IPS DF 6.9 (cell line): ENCODE measurements at regions not wholly inside any gene's neighbourhood (a gene's known extent, or its start where the extent isn't known, plus 50 kb on each side); places are given as distances from the start of the nearest gene placed in this dataset.

Source experiments
- DNase-seq: peaks from one replicate; pipeline ENCODE4 v3.0.0-alpha.2; 2013; ENCODE audit warnings: low read depth, low spot score
- H3K27ac ChIP-seq: one replicate; pipeline ENCODE4 v1.5.1; 2013; ENCODE audit warnings: low read length, control low read depth
- H3K27me3 ChIP-seq: 2 replicates; pipeline ENCODE4 v1.6.1; 2013; ENCODE audit warnings: mild to moderate bottlenecking, low read length; ENCODE audit not compliant: control insufficient read depth, insufficient read depth
- H3K36me3 ChIP-seq: 2 replicates; pipeline ENCODE4 v1.6.1; 2013; ENCODE audit warnings: low read length; ENCODE audit not compliant: control insufficient read depth, insufficient read depth
- H3K4me1 ChIP-seq: 2 replicates; pipeline ENCODE4 v1.6.1; 2013; ENCODE audit warnings: low read length; ENCODE audit not compliant: control insufficient read depth, insufficient read depth
- H3K4me3 ChIP-seq: 2 replicates; pipeline ENCODE4 v1.5.1; 2013; ENCODE audit warnings: mild to moderate bottlenecking, low read length
- H3K9me3 ChIP-seq: 2 replicates; pipeline ENCODE4 v1.6.1; 2013; ENCODE audit warnings: low read length, inconsistent platforms; ENCODE audit not compliant: control insufficient read depth, insufficient read depth
- WGBS: extraction: QIAGEN DNeasy Blood & Tissue Kit; methylation state at CpG from one replicate; pipeline ENCODE4 v1.1.7; 2013; ENCODE audit warnings: mixed read lengths, missing lambda C conversion rate; ENCODE audit not compliant: insufficient read length, insufficient coverage; 5-methylcytosine and 5-hydroxymethylcytosine counted together

- no CpG with 5 or more reads among the region's 9 CpGs for WGBS
- no peak overlapping the region for H3K27ac ChIP-seq
- H3K4me1 ChIP-seq: no peaks in the 10 kb centered on the region; the same call in 1 of the 2 replicates
- H3K9me3 ChIP-seq: no peaks in the 10 kb centered on the region
- no peak for DNase-seq
- no peaks in the 10 kb centered on the region for H3K36me3 ChIP-seq
- H3K27me3 ChIP-seq: no peaks in the 10 kb centered on the region
- no peak overlapping the region for H3K4me3 ChIP-seq
These were observed 57.0 kb upstream of the SIM2 start for GRCh38 chr21:36641886-36642285.

- H3K4me1 ChIP-seq: peaks cover 2% of the 10 kb centered on the region; the same call in 1 of the 2 replicates
- H3K4me3 ChIP-seq: no peak overlapping the region
- H3K27me3 ChIP-seq: no peaks in the 10 kb centered on the region
- no peaks in the 10 kb centered on the region for H3K9me3 ChIP-seq
- no peaks in the 10 kb centered on the region for H3K36me3 ChIP-seq
- no peak overlapping the region for H3K27ac ChIP-seq
- no peak for DNase-seq
- WGBS: no CpG with 5 or more reads among the region's 4 CpGs
These were observed 56.1 kb upstream of the SIM2 start for GRCh38 chr21:36642777-36643176.

GRCh38 chr21:36643374-36644250 is 55.3 kb upstream of the SIM2 start:
- no peaks in the 10 kb centered on the region for H3K27me3 ChIP-seq
- no peaks in the 10 kb centered on the region for H3K36me3 ChIP-seq
- DNase-seq: no peak
- no peak overlapping the region for H3K4me3 ChIP-seq
- H3K9me3 ChIP-seq: no peaks in the 10 kb centered on the region
- no peak overlapping the region for H3K27ac ChIP-seq
- no CpG with 5 or more reads among the region's 12 CpGs for WGBS
- H3K4me1 ChIP-seq: peaks cover 3% of the 10 kb centered on the region; the same call in 1 of the 2 replicates

- WGBS: no CpG with 5 or more reads among the region's 7 CpGs
- Histone ChIP-seq H3K4me1 (peaks cover 3% of the 10 kb centered on the region; the same call in 1 of the 2 replicates), H3K4me3 (no peak overlapping the region), H3K27me3 (no peaks in the 10 kb centered on the region), H3K36me3 (no peaks in the 10 kb centered on the region), H3K27ac (no peak overlapping the region), H3K9me3 (no peaks in the 10 kb centered on the region)
- no peak for DNase-seq
These were observed 52.9 kb upstream of the SIM2 start for GRCh38 chr21:36646011-36646410.

- no peaks in the 10 kb centered on the region for H3K9me3 ChIP-seq
These were observed 52.3 kb upstream of the SIM2 start for GRCh38 chr21:36646645-36647044.

GRCh38 chr21:36647279-36648093 is 51.4 kb upstream of the SIM2 start:
- no peaks in the 10 kb centered on the region for H3K36me3 ChIP-seq
- DNase-seq: peak; percentile 31
- no peak overlapping the region for H3K4me3 ChIP-seq
- H3K27me3 ChIP-seq: no peaks in the 10 kb centered on the region
- no peak overlapping the region for H3K27ac ChIP-seq
- WGBS: no CpG with 5 or more reads among the region's 15 CpGs
- H3K4me1 ChIP-seq: peaks cover 3% of the 10 kb centered on the region; the same call in 1 of the 2 replicates
- no peaks in the 10 kb centered on the region for H3K9me3 ChIP-seq

More at GRCh38 chr21:36646645-36647044, 52.3 kb upstream of the SIM2 start:
- no peaks in the 10 kb centered on the region for H3K36me3 ChIP-seq
- no peak overlapping the region for H3K27ac ChIP-seq
- no peak overlapping the region for H3K4me3 ChIP-seq
- peaks cover 3% of the 10 kb centered on the region; the same call in 1 of the 2 replicates for H3K4me1 ChIP-seq
- WGBS: no CpG with 5 or more reads among the region's 6 CpGs
- no peaks in the 10 kb centered on the region for H3K27me3 ChIP-seq
- no peak for DNase-seq
